ENCODE measurements at regions not wholly inside any gene's neighbourhood (a gene's known extent, or its start where the extent isn't known, plus 50 kb on each side); places are given as distances from the start of the nearest gene placed in this dataset.

DNA sequence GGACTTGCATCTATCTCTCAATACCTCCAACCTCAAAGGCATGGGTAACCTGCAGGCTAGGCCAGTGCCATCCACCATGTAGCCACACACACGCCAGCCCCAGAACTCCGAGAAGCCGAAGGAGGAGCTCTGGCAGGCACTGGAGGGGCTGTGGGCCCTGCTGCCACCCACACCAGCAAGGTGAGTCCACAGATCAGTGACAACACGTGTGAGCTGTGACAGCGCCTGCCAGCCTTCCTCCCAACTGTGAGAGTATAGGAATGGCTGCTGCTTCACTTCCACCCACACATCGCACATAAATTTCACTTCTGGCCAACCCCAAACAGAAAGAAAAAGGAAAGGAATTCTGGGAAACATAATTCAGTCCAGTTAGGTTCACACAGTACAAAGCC, 422.6 kb downstream of the BCOR start:
- Mint-ChIP-seq H3K27ac (no peak overlapping the region), H3K4me1 (no peaks in the 10 kb centered on the region), H3K4me3 (no peak overlapping the region), H3K27me3 (ENCODE audit: low read depth in 2 of 2) (peaks cover 4 to 19% of the 10 kb centered on the region in 2 donors), H3K9me3 (no peaks in the 10 kb centered on the region), H3K36me3 (no peaks in the 10 kb centered on the region)
- TF ChIP-seq, protein P1, sequence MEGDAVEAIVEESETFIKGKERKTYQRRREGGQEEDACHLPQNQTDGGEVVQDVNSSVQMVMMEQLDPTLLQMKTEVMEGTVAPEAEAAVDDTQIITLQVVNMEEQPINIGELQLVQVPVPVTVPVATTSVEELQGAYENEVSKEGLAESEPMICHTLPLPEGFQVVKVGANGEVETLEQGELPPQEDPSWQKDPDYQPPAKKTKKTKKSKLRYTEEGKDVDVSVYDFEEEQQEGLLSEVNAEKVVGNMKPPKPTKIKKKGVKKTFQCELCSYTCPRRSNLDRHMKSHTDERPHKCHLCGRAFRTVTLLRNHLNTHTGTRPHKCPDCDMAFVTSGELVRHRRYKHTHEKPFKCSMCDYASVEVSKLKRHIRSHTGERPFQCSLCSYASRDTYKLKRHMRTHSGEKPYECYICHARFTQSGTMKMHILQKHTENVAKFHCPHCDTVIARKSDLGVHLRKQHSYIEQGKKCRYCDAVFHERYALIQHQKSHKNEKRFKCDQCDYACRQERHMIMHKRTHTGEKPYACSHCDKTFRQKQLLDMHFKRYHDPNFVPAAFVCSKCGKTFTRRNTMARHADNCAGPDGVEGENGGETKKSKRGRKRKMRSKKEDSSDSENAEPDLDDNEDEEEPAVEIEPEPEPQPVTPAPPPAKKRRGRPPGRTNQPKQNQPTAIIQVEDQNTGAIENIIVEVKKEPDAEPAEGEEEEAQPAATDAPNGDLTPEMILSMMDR (IDR thresholded peaks at IDR 0.05), result no peak
- DNase-seq (no peak), ATAC-seq (no peak)
- intact Hi-C loops (cut with micrococcal nuclease), result no loop called here
- Histone ChIP-seq H3K27me3 (ENCODE audit: control insufficient read depth, insufficient read depth, low read length) (no peaks in the 10 kb centered on the region), H3K27ac (ENCODE audit: low read length) (no peak overlapping the region), H3K36me3 (ENCODE audit: control insufficient read depth, insufficient read depth, low read length) (no peaks in the 10 kb centered on the region), H3K4me3 (ENCODE audit: low read length) (no peak overlapping the region), H3K9me3 (ENCODE audit: control insufficient read depth, insufficient read depth, low read length) (no peaks in the 10 kb centered on the region), H3K4me1 (ENCODE audit: control insufficient read depth, insufficient read depth, low read length) (no peaks in the 10 kb centered on the region)
- 90% methylated on average over 4 of the region's 6 CpGs for WGBS (ENCODE audit: insufficient coverage)

DNA sequence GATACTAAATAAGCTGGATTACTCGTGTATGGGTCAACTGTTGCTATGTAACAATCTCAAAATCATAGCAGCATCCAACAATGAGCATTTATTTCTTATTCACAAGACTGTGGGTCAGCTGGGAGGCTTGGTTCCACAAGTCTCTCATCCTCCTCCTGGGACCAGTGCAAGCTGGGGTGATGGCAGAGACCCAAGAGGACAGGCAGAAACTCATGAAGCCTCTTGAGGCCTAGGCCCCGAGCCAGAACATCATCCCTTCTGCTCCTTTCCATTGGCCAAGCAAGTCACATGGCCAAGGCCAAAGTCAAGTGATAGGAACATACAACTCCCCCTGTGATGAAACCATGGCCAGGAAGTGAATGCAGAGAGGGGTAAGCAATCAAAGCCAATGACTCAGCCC, 422.1 kb downstream of the BCOR start:
- TF ChIP-seq, protein P1 (IDR thresholded peaks at IDR 0.05), result no peak
- H3K27me3 ChIP-seq (ENCODE audit: control insufficient read depth, insufficient read depth, low read length), result no peaks in the 10 kb centered on the region
- H3K27me3 Mint-ChIP-seq (ENCODE audit: low read depth in 2 of 2), result peaks cover 4 to 19% of the 10 kb centered on the region in 2 donors
- no peak overlapping the region for H3K27ac ChIP-seq (ENCODE audit: low read length)
- ATAC-seq, result no peak
- no peak overlapping the region for H3K27ac Mint-ChIP-seq
- H3K4me3 Mint-ChIP-seq, result no peak overlapping the region
- intact Hi-C loops (cut with micrococcal nuclease), result no loop called here
- no peaks in the 10 kb centered on the region for H3K9me3 Mint-ChIP-seq
- no peaks in the 10 kb centered on the region for H3K36me3 ChIP-seq (ENCODE audit: control insufficient read depth, insufficient read depth, low read length)
- no peak for DNase-seq
- H3K9me3 ChIP-seq (ENCODE audit: control insufficient read depth, insufficient read depth, low read length), result no peaks in the 10 kb centered on the region
- H3K36me3 Mint-ChIP-seq, result no peaks in the 10 kb centered on the region
- no peaks in the 10 kb centered on the region for H3K4me1 Mint-ChIP-seq
- 100% methylated on average over 1 of the region's 2 CpGs for WGBS (ENCODE audit: insufficient coverage)
- no peak overlapping the region for H3K4me3 ChIP-seq (ENCODE audit: low read length)
- no peaks in the 10 kb centered on the region for H3K4me1 ChIP-seq (ENCODE audit: control insufficient read depth, insufficient read depth, low read length)

DNA sequence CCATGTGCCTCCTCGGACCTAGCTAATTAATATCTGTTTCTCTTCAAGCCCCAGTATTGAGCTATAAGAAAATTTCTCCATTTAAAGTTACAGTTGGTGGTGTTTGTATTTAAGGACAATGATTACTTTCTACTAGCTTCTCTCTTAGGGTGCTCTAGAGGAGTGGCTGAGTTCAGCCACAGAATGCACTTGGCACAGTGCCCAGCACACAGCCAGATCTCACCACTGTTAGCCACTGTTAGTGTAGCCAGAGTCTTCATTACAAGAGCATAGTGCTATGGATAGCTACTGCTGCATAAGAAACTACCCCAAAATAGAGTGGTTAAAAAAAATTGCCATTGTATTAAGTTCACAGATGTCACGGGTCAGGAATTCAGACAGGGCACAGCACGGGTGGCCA, 421.3 kb downstream of the BCOR start:
- intact Hi-C loops (cut with micrococcal nuclease), result no loop called here
- TF ChIP-seq, protein P1 (IDR thresholded peaks at IDR 0.05), result no peak
- H3K27me3 Mint-ChIP-seq (ENCODE audit: low read depth in 2 of 2), result peaks cover 4 to 18% of the 10 kb centered on the region in 2 donors
- Histone ChIP-seq H3K27ac (ENCODE audit: low read length) (no peak overlapping the region), H3K36me3 (ENCODE audit: control insufficient read depth, insufficient read depth, low read length) (no peaks in the 10 kb centered on the region), H3K9me3 (ENCODE audit: control insufficient read depth, insufficient read depth, low read length) (no peaks in the 10 kb centered on the region), H3K27me3 (ENCODE audit: control insufficient read depth, insufficient read depth, low read length) (no peaks in the 10 kb centered on the region), H3K4me3 (ENCODE audit: low read length) (no peak overlapping the region), H3K4me1 (ENCODE audit: control insufficient read depth, insufficient read depth, low read length) (no peaks in the 10 kb centered on the region)
- no peak for ATAC-seq
- no peak for DNase-seq
- H3K36me3 Mint-ChIP-seq, result no peaks in the 10 kb centered on the region
- H3K4me3 Mint-ChIP-seq, result no peak overlapping the region
- 100% methylated on average over 1 of the region's 3 CpGs for WGBS (ENCODE audit: insufficient coverage)
- no peak overlapping the region for H3K27ac Mint-ChIP-seq
- H3K4me1 Mint-ChIP-seq, result no peaks in the 10 kb centered on the region
- no peaks in the 10 kb centered on the region for H3K9me3 Mint-ChIP-seq

DNA sequence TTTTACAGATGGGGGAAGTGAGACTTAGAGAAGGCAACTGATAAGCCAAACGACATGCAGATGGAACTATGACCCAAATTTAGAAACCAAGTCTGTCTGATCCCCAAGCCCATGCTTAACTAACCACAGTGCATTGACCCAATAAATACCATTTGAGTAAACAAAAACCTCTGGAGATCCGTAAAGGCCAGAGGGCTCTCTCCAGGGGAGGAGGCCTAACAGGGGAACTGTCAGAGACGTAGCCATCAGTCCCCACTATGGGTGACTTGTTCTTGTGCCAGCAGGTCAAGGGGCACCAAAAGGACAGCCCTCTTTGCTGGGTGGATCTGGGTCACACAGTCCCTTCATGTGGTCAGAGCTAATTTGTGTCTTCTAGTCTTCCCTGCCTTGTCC, 420.2 kb downstream of the BCOR start:
- H3K4me3 Mint-ChIP-seq, result no peak overlapping the region
- peaks cover 0 to 6% of the 10 kb centered on the region in 2 donors for H3K27me3 Mint-ChIP-seq (ENCODE audit: low read depth in 2 of 2)
- DNase-seq (no peak), ATAC-seq (no peak)
- no peaks in the 10 kb centered on the region for H3K27me3 ChIP-seq (ENCODE audit: control insufficient read depth, insufficient read depth, low read length)
- H3K36me3 ChIP-seq (ENCODE audit: control insufficient read depth, insufficient read depth, low read length), result no peaks in the 10 kb centered on the region
- no peaks in the 10 kb centered on the region for H3K36me3 Mint-ChIP-seq
- 96% methylated on average over 2 of the region's 3 CpGs for WGBS (ENCODE audit: insufficient coverage)
- intact Hi-C loops (cut with micrococcal nuclease), result no loop called here
- H3K9me3 ChIP-seq (ENCODE audit: control insufficient read depth, insufficient read depth, low read length), result no peaks in the 10 kb centered on the region
- H3K4me3 ChIP-seq (ENCODE audit: low read length), result no peak overlapping the region
- H3K9me3 Mint-ChIP-seq, result no peaks in the 10 kb centered on the region
- no peak overlapping the region for H3K27ac Mint-ChIP-seq
- TF ChIP-seq, protein P1 (IDR thresholded peaks at IDR 0.05), result no peak
- no peak overlapping the region for H3K27ac ChIP-seq (ENCODE audit: low read length)
- H3K4me1 ChIP-seq (ENCODE audit: control insufficient read depth, insufficient read depth, low read length), result no peaks in the 10 kb centered on the region
- no peaks in the 10 kb centered on the region for H3K4me1 Mint-ChIP-seq

All from natural killer cell (primary cell).